Left forelimb (tissue), 1 donor: ENCODE measurements at regions not wholly inside any gene's neighbourhood (a gene's known extent, or its start where the extent isn't known, plus 50 kb on each side); places are given as distances from the start of the nearest gene placed in this dataset.
"Not testable (repeated sequence)": the region's sequence is repeated elsewhere in the genome, so short reads cannot be mapped to it uniquely, and the experiment has no call there.

Experiments used
- DNase-seq: peaks from one replicate; pipeline ENCODE4 v3.0.0-alpha.2; 2018; ENCODE audit warnings: low spot score

GRCh38 chr7:159335181-159335926 lies 190.7 kb upstream of the VIPR2 start:
- not testable (repeated sequence) for DNase-seq

GRCh38 chr7:159332854-159333479 lies 188.3 kb upstream of the VIPR2 start:
- DNase-seq: not testable (repeated sequence)

DNA sequence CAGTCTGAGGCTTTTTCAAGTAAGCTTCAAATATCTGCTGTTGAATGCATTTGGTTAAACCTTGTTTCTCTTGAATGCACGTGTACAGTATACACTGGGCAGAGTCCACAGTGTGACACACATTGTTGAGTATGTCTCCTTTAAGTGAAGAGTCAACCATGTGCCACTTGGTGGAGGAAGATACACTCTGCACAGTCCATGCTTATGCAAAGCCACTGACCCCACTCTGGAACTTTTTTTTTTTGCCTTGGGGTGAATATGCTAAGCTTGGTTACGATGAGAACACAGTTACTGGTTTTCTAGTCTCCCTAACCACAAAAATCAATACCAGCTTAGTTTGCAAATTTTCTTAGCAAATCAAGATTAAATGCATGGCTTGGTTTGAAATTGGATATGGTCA lies 186.8 kb upstream of the VIPR2 start:
- DNase-seq: no peak

DNA sequence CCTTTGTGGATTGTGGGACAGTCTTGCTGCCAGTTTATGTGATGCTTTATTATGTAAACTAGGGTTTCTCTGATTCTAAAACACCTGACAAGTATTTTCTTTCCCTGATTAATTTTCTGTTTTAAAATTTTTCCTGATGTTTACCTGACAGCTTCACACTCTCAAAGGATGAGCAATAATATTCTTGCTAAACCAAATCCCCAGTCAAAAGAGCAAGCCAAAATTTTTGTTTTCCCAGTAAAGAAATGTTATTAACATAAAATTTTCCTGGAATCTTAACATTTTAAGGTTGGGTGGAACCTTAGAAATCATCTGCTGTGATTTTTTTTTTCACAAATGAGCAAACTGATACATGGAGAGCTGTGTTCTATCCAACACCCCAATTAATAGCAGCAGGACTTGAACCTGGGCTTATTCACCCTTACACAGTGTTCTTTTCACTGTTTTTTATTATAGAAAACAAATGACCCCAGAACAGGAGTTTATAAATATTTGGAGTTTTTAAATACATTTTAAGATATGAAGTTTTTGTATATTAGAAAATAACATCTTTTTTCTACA lies 185.2 kb upstream of the VIPR2 start:
- DNase-seq: no peak

DNA sequence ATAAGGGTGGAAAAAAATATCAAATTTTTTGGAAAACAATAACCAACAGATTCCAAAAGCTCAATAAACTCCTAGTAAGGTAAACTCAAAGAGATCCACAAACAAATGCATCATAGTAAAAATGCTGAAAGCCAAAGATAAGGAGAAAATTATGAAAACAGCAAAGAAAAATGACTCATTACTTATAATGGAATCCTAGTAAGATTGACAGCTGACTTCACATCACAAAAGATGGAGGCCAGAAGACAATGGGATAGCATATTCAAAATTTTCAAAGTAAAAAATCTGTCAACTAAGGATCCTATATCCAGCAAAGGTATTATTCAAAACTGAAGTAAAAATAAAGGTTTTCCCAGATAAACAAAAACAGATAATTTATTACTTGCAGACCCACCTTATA lies 183.4 kb upstream of the VIPR2 start:
- no peak for DNase-seq

- no peak for DNase-seq
Observed at GRCh38 chr7:159323359-159323758, 178.7 kb upstream of the VIPR2 start.

DNA sequence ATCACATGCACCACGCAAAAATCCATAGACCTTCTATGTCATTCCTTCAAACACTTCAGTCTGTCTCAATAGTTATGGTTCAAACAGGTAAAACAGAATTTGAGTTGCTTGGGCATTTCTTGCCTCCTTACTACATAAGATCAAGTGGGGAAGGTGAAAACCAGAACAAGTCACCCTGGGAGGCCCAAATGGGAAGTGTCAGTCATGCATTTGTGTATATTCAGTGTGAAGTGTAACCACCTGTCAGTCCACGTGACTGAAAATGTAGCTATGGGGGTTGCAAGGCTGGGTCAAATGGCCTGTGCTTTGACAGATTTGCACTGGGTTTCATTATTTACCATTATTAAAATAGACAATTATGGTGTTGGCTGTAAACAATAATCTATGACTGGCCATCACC lies 176.6 kb upstream of the VIPR2 start:
- no peak for DNase-seq

- DNase-seq: no peak
Observed at GRCh38 chr7:159318682-159319351, 174.2 kb upstream of the VIPR2 start.

DNA sequence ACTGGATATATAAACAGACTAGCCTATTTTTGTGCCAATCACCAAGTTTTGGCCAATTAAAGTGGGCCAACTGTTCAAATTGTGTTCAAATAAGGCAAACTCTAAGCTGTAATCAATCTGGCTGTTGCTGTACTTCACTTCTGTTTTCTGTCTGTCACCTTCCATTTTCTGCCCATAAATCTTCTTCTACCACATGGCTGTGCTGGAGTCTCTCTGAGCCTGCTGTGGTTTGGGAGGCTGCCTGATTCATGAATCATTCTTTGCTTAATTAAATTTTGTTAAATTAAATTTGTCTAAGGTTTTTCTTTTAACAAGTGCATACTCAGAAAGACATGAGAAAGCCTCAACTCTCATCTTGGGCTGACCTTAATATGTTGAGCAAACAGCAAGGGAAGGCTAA lies 172.6 kb upstream of the VIPR2 start:
- DNase-seq: no peak

DNA sequence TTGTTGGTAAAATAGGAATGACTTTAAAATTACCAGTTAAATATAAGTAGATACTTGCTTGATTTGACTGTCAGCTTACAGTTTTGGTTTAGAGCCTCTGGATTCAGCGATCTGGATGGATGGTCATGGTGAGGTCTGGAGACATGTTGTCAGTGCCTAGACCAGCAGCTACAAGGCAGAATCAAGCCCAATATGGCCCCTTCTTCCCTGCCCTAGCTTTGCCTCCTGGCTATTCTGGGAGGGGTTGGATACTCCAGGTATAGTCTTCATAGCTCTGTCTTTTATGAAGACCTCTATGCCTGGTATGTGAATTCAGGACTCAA lies 166.5 kb upstream of the VIPR2 start:
- no peak for DNase-seq

DNA sequence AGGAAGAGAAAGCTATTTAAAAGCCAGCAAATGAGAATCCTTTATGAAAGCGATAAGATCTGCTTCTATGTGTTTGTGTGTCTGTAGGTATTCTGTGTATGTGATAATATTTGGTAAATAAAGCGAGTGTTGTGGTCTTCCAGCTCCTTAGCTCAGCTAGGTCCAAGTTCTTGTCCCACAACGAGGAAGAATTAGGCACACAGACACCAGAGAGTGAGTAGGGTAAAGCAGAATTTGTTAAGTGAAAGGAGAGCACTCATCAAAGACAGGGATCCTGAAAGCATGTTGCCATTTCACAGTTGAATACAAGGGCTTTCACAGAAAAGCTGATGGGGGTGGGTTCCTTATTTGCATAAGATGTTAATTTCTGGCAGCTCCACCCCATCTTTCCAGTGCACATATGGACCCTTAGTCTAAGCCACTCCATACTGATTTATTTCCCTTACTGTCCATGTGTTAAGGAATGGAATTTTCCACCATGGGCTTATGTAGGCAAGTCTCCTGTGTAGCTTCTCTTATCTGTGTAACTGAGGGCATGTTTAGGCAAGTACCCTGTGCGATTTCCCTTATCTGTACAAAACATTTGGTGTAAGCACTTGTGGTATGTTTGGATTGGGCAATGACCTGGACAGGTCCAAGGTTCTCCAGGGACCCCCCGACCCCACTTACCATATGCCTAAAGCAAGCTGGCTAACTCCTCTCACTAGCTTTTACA lies 165.9 kb upstream of the VIPR2 start:
- no peak for DNase-seq

DNA sequence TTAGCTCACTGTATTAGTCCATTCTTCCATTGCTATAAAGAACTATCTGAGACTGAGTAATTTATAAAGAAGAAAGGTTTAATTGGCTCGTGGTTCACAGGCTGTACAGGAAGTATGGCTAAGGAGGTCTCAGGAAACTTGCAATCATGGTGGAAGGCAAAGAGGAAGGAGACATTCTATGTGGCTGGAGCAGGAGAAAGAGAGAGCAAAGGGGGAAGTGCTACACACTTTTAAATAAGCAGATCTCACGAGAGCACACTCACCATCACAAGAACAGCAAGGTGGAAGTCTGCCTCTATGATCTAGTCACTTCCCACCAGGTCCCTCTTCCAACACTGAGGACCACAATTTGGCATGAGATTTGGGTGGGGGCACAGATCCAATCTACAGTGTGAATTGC lies 164.5 kb upstream of the VIPR2 start:
- DNase-seq: not testable (repeated sequence)

- DNase-seq: no peak
Observed at GRCh38 chr7:159306012-159306411, 161.3 kb upstream of the VIPR2 start.

DNA sequence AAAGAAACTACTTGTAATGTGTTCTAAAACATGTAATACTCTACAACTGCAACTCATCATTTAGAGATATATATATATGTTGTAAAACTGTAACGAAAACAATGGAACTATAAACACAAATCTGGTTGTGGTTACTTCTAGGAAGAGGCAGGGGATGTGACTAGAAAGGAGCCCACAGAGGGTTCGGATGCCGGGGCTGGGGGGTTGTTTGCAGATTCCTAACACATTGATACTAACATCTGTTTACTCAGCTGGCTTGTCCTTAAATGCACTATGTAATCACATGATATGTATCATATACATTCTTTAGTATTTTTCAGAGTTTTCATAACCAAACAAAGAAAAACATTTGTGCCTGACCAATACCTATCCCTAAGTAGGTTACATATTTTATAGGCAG lies 160.5 kb upstream of the VIPR2 start:
- DNase-seq: not testable (repeated sequence)

GRCh38 chr7:159303510-159303909 lies 158.8 kb upstream of the VIPR2 start:
- DNase-seq: not testable (repeated sequence)

- no peak for DNase-seq
Observed at GRCh38 chr7:159296093-159296681, 151.5 kb upstream of the VIPR2 start.

DNA sequence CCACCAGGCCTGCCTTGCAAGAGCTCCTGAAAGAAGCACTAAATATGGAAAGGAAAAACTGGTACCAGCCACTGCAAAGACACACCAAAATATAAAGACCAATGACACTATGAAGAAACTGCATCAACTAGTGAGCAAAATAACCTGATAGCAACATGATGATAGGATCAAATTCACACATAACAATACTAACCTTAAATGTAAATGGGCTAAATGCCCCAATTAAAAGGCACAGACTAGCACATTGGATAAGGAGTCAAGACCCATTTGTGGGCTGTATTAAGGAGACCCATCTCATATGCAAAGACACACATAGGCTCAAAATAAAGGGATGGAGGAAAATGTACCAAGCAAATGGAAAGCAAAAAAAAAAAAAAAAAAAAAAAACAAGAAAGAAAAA lies 141.8 kb upstream of the VIPR2 start:
- not testable (repeated sequence) for DNase-seq

GRCh38 chr7:159281573-159281972 lies 136.9 kb upstream of the VIPR2 start:
- DNase-seq: no peak

DNA sequence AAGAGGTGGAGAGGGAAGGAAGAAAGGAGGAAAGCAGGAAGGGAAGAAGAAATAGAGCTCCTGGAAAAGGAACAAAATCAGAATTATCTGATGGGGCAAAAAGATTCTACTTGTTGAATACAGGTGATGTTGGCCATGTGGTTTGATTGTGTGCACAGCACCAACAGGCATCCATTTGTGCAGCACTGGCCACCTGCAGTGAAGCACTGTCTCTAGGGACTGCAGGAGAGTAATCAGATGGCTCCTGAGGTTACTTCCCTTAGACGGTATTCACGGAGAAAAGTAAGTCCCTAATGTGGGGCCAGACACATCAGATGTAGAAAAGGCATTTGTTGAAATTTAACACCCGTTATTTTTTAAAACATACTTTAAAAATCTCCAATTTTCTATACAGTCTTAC lies 135.3 kb upstream of the VIPR2 start:
- no peak for DNase-seq

GRCh38 chr7:159272739-159273138 lies 128.1 kb upstream of the VIPR2 start:
- DNase-seq: no peak

DNA sequence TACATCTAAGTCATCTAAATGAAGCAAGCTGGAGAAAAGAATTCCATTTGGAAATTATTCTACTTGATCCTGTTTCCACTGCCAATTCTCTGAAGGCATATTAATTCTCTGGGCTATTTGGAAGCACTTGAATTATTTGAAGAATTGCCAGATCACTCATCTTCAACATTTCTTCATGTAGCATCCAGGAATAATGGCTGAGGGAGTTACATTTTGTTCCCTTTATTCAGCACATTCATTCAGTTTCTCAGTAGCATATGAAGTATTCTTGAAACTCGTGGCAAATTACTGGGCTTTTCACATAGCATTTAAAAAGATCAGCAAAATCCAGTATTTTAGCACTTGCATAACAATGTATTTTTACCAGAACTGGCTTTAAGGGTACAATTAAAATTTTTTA lies 127.1 kb upstream of the VIPR2 start:
- no peak for DNase-seq

GRCh38 chr7:159269745-159270144 lies 125.1 kb upstream of the VIPR2 start:
- DNase-seq: no peak
